Right ventricle myocardium superior (tissue), 1 donor: ENCODE measurements at regions not wholly inside any gene's neighbourhood (a gene's known extent, or its start where the extent isn't known, plus 50 kb on each side); places are given as distances from the start of the nearest gene placed in this dataset.
"Not testable (repeated sequence)": the region's sequence is repeated elsewhere in the genome, so short reads cannot be mapped to it uniquely, and the experiment has no call there.

Experiments
- ATAC-seq: fragments of 200-7000 bp; cut with Tn5 transposase; one replicate; pipeline ENCODE4 v1.9.1; 2020; ENCODE audit warnings: mild to moderate bottlenecking; ENCODE audit not compliant: poor library complexity
- DNase-seq: peaks from one replicate; pipeline ENCODE4 v3.0.0-alpha.2; 2020
- intact Hi-C: fragments of 100-400 bp; cut with DNase I; formaldehyde crosslinking; loops from one replicate; pipeline ENCODE4 v1.11.2; 2022
- donor health status: DM: no; HTN: yes; CAD: no; lungs with severe emphysema.

DNA sequence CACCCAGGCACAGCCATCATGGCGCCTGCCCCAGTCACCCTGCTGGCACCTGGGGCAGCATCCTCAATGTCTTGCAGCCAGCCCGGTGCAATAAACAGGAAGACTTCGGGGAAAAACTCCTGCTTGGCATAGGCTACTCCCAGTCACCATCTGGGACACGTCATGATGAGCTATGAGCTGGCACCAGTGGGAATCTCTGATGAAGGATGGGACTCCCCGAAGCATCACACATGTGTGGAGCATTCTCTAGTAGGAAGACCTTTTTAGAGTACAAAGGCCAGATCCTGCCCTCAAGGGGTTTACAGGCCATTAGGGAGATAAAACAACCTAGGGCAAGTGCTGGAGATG, 208.0 kb upstream of the IRF2BP2 start:
- intact Hi-C loops, DNase-seq, ATAC-seq: not testable (repeated sequence)

- DNase-seq, ATAC-seq, intact Hi-C loops: not testable (repeated sequence)
Measured at GRCh38 chr1:234817313-234818039, 207.5 kb upstream of the IRF2BP2 start.

- ATAC-seq, result peak; percentile 82
- DNase-seq, result peak; percentile 67
- intact Hi-C loops, result not testable (repeated sequence)
Measured at GRCh38 chr1:234816864-234817263, 206.9 kb upstream of the IRF2BP2 start.

- ATAC-seq (peak; percentile 84), DNase-seq (peak; percentile 90)
- intact Hi-C loops, result not testable (repeated sequence)
Measured at GRCh38 chr1:234816186-234816851, 206.3 kb upstream of the IRF2BP2 start.

DNA sequence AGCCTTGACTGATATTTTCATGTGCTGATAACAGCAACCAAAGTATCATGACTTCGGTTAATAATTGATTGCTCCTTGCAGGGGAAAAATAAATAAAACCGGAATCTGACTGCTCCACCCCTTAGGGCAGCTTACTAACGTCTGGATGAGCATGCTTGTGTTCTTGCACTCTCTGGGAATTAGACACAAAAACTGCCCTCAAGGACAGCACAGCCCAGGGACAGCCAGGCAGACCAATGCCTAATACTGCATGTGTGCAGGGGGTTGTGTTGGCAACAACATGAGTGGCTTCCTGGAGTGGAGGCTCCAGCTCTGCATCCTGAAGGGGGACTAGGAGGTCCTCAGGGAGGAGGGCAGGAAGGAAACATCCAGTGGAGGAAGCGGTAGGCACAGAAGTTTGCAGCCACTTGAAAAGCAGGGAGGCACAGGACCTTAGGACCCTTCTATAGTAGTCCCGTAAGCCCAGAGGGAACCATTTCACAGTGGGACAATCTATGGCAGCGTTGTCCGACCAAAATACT, 205.4 kb upstream of the IRF2BP2 start:
- ATAC-seq, DNase-seq, intact Hi-C loops: not testable (repeated sequence)

DNA sequence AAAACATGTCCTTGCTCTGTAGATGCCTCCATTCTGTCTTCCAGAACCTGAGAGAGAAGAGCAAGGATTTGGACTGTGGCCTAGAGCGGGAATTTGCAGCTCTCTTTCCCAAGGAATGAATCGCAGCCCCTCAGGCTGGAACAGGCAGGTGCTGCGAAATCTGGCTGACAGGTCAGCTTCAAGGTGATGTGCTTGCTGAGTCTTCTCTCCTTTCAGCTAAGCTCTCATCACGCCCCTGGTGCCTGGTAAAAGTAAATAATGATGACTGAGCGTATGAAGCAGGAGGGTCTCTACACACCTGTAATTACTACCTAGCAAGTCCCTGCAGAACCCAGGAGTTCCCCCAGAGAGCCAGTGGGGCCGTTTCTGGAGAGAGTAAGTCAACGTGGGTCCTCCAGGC, 204.3 kb upstream of the IRF2BP2 start:
- ATAC-seq, intact Hi-C loops, DNase-seq: not testable (repeated sequence)

DNA sequence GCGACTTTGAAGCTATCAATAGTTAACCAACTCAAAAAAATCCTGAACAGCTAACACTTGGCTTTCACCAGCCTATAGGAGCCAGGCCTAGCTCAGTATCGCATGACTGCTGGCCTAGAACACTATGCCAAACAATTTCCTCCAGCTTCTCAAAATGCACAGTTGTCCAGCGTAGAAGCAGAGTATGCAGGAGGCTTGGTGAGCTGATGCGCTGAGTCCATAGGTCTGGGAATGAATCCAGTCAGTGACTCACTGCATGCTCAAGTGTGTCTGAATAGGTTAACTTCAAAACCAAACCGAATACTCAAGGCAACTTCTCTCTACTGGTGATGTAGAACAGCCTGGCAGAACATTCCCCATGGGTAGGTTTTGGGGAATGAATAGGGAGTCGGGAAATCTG, 201.8 kb upstream of the IRF2BP2 start:
- ATAC-seq, intact Hi-C loops, DNase-seq: not testable (repeated sequence)

- ATAC-seq, intact Hi-C loops: not testable (repeated sequence)
Measured at GRCh38 chr1:234810726-234811125, 200.7 kb upstream of the IRF2BP2 start.

GRCh38 chr1:234809854-234810245, 199.9 kb upstream of the IRF2BP2 start:
- intact Hi-C loops, DNase-seq: not testable (repeated sequence)
- peak; percentile 40 for ATAC-seq

More at GRCh38 chr1:234810726-234811125, 200.7 kb upstream of the IRF2BP2 start:
- DNase-seq, result not testable (repeated sequence)

- DNase-seq, intact Hi-C loops: not testable (repeated sequence)
- ATAC-seq, result peak; percentile 54
Measured at GRCh38 chr1:234808943-234809853, 199.2 kb upstream of the IRF2BP2 start.

DNA sequence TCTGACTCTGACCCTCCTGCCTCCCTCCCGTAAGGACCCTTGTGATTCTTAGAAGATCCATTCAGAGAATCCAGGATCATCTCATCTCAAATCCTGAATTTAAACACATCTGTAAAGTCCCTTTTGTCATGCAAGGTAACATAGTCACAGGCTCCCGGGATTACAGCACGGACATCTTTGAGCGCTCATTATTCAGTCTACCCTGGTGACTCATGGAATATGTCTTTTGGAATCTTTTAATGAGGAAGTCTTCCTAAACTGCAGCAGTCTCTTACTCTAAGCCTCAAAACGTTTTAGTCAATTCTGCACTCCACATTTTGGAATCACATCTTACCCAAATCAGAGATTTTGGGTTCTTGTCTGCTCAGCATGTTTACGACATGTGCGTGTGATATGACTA, 198.5 kb upstream of the IRF2BP2 start:
- intact Hi-C loops, ATAC-seq, DNase-seq: not testable (repeated sequence)

DNA sequence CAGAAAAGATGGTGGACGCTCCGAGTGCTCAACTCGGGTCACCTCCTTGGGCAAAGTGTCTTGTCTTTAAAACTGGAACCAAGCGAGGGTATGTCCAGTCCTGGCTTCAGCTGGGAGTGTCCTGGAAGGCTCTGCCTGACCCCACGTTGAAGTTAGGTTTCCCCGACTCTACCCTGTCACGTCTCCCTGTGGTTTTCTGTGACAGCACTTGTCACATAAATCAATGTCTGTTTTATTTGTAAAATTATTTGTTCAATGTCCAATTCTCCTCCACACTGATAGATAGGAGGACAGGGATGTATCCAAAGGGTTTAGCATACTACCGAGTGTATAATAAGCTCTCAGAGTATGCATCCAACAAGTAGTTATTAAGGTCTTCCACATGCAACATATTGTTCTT, 197.7 kb upstream of the IRF2BP2 start:
- DNase-seq, ATAC-seq, intact Hi-C loops: not testable (repeated sequence)

DNA sequence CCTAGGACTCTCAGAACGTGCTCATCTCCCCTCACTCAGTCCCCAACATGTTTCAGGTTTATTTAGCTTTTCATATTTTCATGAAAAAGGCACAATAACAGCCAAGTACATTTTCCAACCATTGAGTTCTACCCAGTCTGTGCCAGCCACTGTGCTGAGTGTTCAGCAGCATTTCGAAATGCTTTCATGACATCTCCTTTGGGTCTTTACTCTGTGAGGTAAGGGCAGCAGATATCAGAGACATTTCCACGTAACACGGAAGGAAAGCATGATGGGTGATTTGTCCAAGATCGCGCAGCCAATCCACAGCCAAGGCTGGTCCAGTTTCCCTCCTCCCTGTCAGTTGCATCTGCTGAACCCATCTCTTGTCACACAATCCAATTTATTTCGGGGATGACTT, 192.6 kb upstream of the IRF2BP2 start:
- ATAC-seq, intact Hi-C loops, DNase-seq: not testable (repeated sequence)

GRCh38 chr1:234801636-234802035, 191.7 kb upstream of the IRF2BP2 start:
- intact Hi-C loops, DNase-seq, ATAC-seq: not testable (repeated sequence)

DNA sequence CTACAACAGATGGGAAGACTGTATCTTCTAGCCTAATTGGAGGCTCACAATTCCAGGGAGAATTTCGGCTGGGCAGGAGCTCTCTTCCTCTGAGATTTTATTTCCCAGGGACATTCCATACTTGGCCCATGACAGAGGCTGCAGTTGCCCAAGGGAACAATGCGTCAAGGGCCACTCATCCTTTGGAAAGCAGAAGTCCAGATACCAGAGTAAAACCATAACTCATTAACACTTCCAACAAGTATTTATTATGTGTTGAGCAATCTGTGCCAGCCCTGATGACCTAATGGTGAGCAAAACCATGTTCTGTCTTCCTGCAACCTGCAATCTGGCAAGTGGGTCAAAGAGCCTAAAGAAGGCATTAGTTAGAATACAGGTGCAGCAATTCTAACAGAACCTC, 191.2 kb upstream of the IRF2BP2 start:
- not testable (repeated sequence) for DNase-seq
- ATAC-seq, result peak; percentile 55

DNA sequence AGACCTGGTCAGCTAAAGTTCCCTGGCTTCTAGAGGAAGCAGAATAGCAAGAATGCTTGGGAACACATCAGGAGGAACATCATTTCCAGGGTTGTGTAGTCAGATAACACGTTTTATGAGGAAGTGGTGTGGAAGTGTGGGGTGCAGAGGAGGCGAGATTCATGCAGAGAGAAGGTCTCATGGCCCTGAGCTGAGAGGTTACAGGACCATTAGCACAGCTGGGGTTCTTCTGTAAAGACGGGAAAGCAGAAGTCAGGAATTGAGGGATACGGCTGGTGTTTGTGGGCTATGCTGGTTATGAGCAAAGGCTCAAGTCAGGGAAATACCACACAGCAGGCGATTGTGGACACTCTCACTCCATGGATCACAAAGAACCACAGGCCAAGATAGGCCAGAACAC, 190.6 kb upstream of the IRF2BP2 start:
- DNase-seq, intact Hi-C loops, ATAC-seq: not testable (repeated sequence)

More for the DNA sequence above, 191.2 kb upstream of the IRF2BP2 start:
- intact Hi-C loops, result not testable (repeated sequence)

- intact Hi-C loops, ATAC-seq: not testable (repeated sequence)
Measured at GRCh38 chr1:234799021-234799689, 189.2 kb upstream of the IRF2BP2 start.

GRCh38 chr1:234797216-234797615, 187.2 kb upstream of the IRF2BP2 start:
- intact Hi-C loops, DNase-seq, ATAC-seq: not testable (repeated sequence)

More at GRCh38 chr1:234799021-234799689, 189.2 kb upstream of the IRF2BP2 start:
- DNase-seq, result not testable (repeated sequence)
